ENCODE measurements at regions not wholly inside any gene's neighbourhood (a gene's known extent, or its start where the extent isn't known, plus 50 kb on each side); places are given as distances from the start of the nearest gene placed in this dataset.
"Not testable (repeated sequence)": the region's sequence is repeated elsewhere in the genome, so short reads cannot be mapped to it uniquely, and the experiment has no call there.

DNA sequence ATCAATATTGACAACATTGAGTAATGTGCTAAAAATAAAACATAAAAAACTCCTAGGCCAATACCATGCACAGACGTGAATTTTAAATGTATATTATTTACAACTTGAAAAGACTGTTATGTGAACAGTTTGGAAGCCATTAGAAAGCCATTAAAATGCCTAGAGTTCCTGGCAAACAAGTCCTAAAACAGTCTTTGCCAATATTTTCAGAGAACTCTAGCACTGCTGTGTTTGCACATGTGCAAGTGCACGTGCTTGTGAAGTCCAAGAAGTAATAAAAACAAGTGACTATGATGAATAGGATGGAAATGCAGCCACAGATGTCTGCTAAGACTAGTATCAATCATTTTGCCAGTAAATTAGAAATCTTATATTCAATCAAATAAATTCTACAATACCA is 1447.6 kb downstream of the GRIK2 start:
- ChIA-PET CTCF (no interaction called here), POLR2A (no interaction called here)
- H3K9me3 Mint-ChIP-seq: no peaks in the 10 kb centered on the region
- no peak for DNase-seq
- intact Hi-C loops (cut with micrococcal nuclease): no loop called here
- H3K4me1 Mint-ChIP-seq (ENCODE audit: low read depth): no peaks in the 10 kb centered on the region
- no peaks in the 10 kb centered on the region for H3K27me3 Mint-ChIP-seq
- no peaks in the 10 kb centered on the region for H3K36me3 Mint-ChIP-seq
- no peak overlapping the region for H3K4me3 Mint-ChIP-seq
- H3K27ac Mint-ChIP-seq: no peak overlapping the region

- intact Hi-C loops (cut with micrococcal nuclease): no loop called here
- Mint-ChIP-seq H3K9me3 (peaks cover 12% of the 10 kb centered on the region), H3K27me3 (no peaks in the 10 kb centered on the region), H3K4me1 (ENCODE audit: low read depth) (no peaks in the 10 kb centered on the region), H3K36me3 (no peaks in the 10 kb centered on the region), H3K27ac (no peak overlapping the region), H3K4me3 (no peak overlapping the region)
- CTCF ChIA-PET: no interaction called here
- POLR2A ChIA-PET: no interaction called here
- DNase-seq: no peak
Measured at GRCh38 chr6:102832021-102832420, 1438.5 kb downstream of the GRIK2 start.

DNA sequence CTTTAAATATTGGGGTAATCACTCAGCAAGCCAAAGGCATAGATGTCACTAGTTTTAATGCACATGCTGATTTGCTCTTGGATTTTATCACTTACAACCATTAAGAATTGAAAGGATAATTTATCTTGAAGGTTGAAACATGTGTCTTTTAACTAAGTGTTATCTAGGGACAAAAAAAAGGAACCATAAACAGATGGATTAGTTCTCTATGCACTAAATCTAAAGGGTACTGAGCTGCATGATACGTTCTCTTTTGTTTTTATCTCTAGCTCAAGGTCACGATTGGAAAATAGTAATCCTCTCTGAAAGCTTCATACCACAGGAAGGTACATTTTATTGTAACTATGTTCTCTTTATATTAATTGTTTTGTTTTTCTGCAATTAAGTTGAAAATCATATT is 1426.6 kb downstream of the GRIK2 start:
- no peaks in the 10 kb centered on the region for H3K9me3 Mint-ChIP-seq
- H3K27ac Mint-ChIP-seq: no peak overlapping the region
- DNase-seq: no peak
- ChIA-PET POLR2A (no interaction called here), CTCF (no interaction called here)
- intact Hi-C loops (cut with micrococcal nuclease): no loop called here
- H3K4me1 Mint-ChIP-seq (ENCODE audit: low read depth): no peaks in the 10 kb centered on the region
- no peaks in the 10 kb centered on the region for H3K36me3 Mint-ChIP-seq
- no peak overlapping the region for H3K4me3 Mint-ChIP-seq
- H3K27me3 Mint-ChIP-seq: no peaks in the 10 kb centered on the region

DNA sequence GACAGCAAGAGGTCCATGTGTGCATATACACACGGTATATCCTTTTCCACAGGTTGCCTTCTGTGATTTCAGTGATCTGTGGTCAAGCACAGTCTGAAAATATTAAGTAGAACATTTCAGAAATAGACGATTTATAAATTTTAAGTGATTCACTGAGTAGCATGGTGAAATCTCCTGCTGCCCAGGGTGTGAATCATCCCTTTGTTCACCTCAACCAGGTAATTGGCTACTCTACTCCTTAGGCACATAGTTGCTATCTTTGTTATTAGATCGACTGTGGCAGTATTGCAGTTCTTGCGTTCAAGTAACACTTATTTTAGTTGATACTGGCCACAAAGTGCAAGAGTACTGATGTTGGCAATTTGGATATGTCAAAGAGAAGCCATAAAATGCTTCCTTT is 1421.7 kb downstream of the GRIK2 start:
- H3K27ac Mint-ChIP-seq: no peak overlapping the region
- H3K4me1 Mint-ChIP-seq (ENCODE audit: low read depth): no peaks in the 10 kb centered on the region
- DNase-seq: no peak
- no peaks in the 10 kb centered on the region for H3K9me3 Mint-ChIP-seq
- H3K36me3 Mint-ChIP-seq: no peaks in the 10 kb centered on the region
- POLR2A ChIA-PET: no interaction called here
- CTCF ChIA-PET: no interaction called here
- no peaks in the 10 kb centered on the region for H3K27me3 Mint-ChIP-seq
- intact Hi-C loops (cut with micrococcal nuclease): no loop called here
- H3K4me3 Mint-ChIP-seq: no peak overlapping the region

- Mint-ChIP-seq H3K36me3 (no peaks in the 10 kb centered on the region), H3K4me3 (no peak overlapping the region), H3K9me3 (no peaks in the 10 kb centered on the region), H3K4me1 (ENCODE audit: low read depth) (no peaks in the 10 kb centered on the region), H3K27ac (no peak overlapping the region), H3K27me3 (no peaks in the 10 kb centered on the region)
- ChIA-PET POLR2A (no interaction called here), CTCF (no interaction called here)
- intact Hi-C loops (cut with micrococcal nuclease): no loop called here
- DNase-seq: no peak
Measured at GRCh38 chr6:102813489-102814275, 1420.2 kb downstream of the GRIK2 start.

GRCh38 chr6:102812242-102812641 is 1418.7 kb downstream of the GRIK2 start:
- Mint-ChIP-seq H3K36me3 (no peaks in the 10 kb centered on the region), H3K4me1 (ENCODE audit: low read depth) (no peaks in the 10 kb centered on the region), H3K27me3 (no peaks in the 10 kb centered on the region), H3K4me3 (no peak overlapping the region), H3K9me3 (no peaks in the 10 kb centered on the region), H3K27ac (no peak overlapping the region)
- DNase-seq: no peak
- intact Hi-C loops (cut with micrococcal nuclease): no loop called here
- POLR2A ChIA-PET: no interaction called here
- CTCF ChIA-PET: no interaction called here

- H3K36me3 Mint-ChIP-seq; intact Hi-C loops (cut with micrococcal nuclease); H3K27ac Mint-ChIP-seq; H3K9me3 Mint-ChIP-seq; H3K4me1 Mint-ChIP-seq (ENCODE audit: low read depth); H3K4me3 Mint-ChIP-seq; CTCF ChIA-PET; POLR2A ChIA-PET; H3K27me3 Mint-ChIP-seq; DNase-seq: not testable (repeated sequence)
Measured at GRCh38 chr6:102808944-102809505, 1415.5 kb downstream of the GRIK2 start.

DNA sequence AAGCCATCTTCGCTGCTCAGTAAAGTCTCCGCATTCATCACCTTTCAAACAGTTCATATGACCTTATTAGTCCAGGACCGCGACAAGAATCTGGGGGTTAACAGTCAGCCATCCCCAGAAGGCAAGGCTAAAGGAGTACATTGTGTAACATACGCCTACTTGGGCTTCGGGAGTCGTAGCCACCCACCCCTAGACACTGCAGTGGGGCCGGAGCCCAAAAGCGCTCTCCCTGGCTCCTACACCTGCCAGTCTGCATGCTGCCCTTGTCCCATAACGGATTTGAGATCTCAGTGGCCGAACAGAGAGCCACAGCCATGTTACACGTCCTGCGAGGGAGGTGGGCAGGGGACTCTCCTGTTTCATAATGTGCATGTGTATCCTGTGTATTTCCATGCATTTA is 1405.5 kb downstream of the GRIK2 start:
- Mint-ChIP-seq H3K27ac (no peak overlapping the region), H3K36me3 (no peaks in the 10 kb centered on the region), H3K4me3 (no peak overlapping the region), H3K27me3 (no peaks in the 10 kb centered on the region), H3K4me1 (ENCODE audit: low read depth) (no peaks in the 10 kb centered on the region), H3K9me3 (peaks cover 3% of the 10 kb centered on the region)
- ChIA-PET POLR2A (no interaction called here), CTCF (no interaction called here)
- intact Hi-C loops (cut with micrococcal nuclease): no loop called here
- no peak for DNase-seq

GRCh38 chr6:102798636-102799035 is 1405.1 kb downstream of the GRIK2 start:
- ChIA-PET POLR2A (no interaction called here), CTCF (no interaction called here)
- Mint-ChIP-seq H3K27me3 (no peaks in the 10 kb centered on the region), H3K4me3 (no peak overlapping the region), H3K4me1 (ENCODE audit: low read depth) (no peaks in the 10 kb centered on the region), H3K36me3 (no peaks in the 10 kb centered on the region), H3K9me3 (peaks cover 3% of the 10 kb centered on the region), H3K27ac (no peak overlapping the region)
- intact Hi-C loops (cut with micrococcal nuclease): no loop called here
- DNase-seq: no peak

GRCh38 chr6:102793752-102794151 is 1400.2 kb downstream of the GRIK2 start:
- Mint-ChIP-seq H3K27ac (no peak overlapping the region), H3K27me3 (no peaks in the 10 kb centered on the region), H3K4me1 (ENCODE audit: low read depth) (no peaks in the 10 kb centered on the region), H3K9me3 (no peaks in the 10 kb centered on the region), H3K36me3 (no peaks in the 10 kb centered on the region), H3K4me3 (no peak overlapping the region)
- ChIA-PET CTCF (no interaction called here), POLR2A (no interaction called here)
- no peak for DNase-seq
- intact Hi-C loops (cut with micrococcal nuclease): no loop called here

GRCh38 chr6:102774326-102774725 is 1380.8 kb downstream of the GRIK2 start:
- ChIA-PET POLR2A (no interaction called here), CTCF (no interaction called here)
- intact Hi-C loops (cut with micrococcal nuclease): no loop called here
- no peaks in the 10 kb centered on the region for H3K27me3 Mint-ChIP-seq
- peaks cover 8% of the 10 kb centered on the region for H3K9me3 Mint-ChIP-seq
- no peak for DNase-seq
- H3K27ac Mint-ChIP-seq: no peak overlapping the region
- H3K4me3 Mint-ChIP-seq: no peak overlapping the region
- H3K36me3 Mint-ChIP-seq: no peaks in the 10 kb centered on the region
- no peaks in the 10 kb centered on the region for H3K4me1 Mint-ChIP-seq (ENCODE audit: low read depth)

- intact Hi-C loops (cut with micrococcal nuclease): no loop called here
- H3K27ac Mint-ChIP-seq: no peak overlapping the region
- DNase-seq: no peak
- H3K36me3 Mint-ChIP-seq: no peaks in the 10 kb centered on the region
- H3K4me3 Mint-ChIP-seq: no peak overlapping the region
- H3K27me3 Mint-ChIP-seq: no peaks in the 10 kb centered on the region
- ChIA-PET CTCF (no interaction called here), POLR2A (no interaction called here)
- peaks cover 14% of the 10 kb centered on the region for H3K9me3 Mint-ChIP-seq
- no peaks in the 10 kb centered on the region for H3K4me1 Mint-ChIP-seq (ENCODE audit: low read depth)
Measured at GRCh38 chr6:102773636-102774035, 1380.1 kb downstream of the GRIK2 start.

- peaks cover 21% of the 10 kb centered on the region for H3K9me3 Mint-ChIP-seq
- intact Hi-C loops (cut with micrococcal nuclease): no loop called here
- DNase-seq: no peak
- ChIA-PET POLR2A (no interaction called here), CTCF (no interaction called here)
- H3K4me1 Mint-ChIP-seq (ENCODE audit: low read depth): no peaks in the 10 kb centered on the region
- H3K27me3 Mint-ChIP-seq: no peaks in the 10 kb centered on the region
- H3K36me3 Mint-ChIP-seq: no peaks in the 10 kb centered on the region
- H3K4me3 Mint-ChIP-seq: no peak overlapping the region
- H3K27ac Mint-ChIP-seq: no peak overlapping the region
Measured at GRCh38 chr6:102766963-102767362, 1373.5 kb downstream of the GRIK2 start.
